HEK293T (cell line): ENCODE measurements at regions not wholly inside any gene's neighbourhood (a gene's known extent, or its start where the extent isn't known, plus 50 kb on each side); places are given as distances from the start of the nearest gene placed in this dataset.

ENCODE experiments used
- ARNT ChIP-seq: fragments of 450-650 bp; IDR thresholded peaks from 2 replicates; pipeline ENCODE4 v1.6.1; 2017; ENCODE audit warnings: mild to moderate bottlenecking
- FOXA1 ChIP-seq: fragments of 450-650 bp; IDR thresholded peaks from 2 replicates; pipeline ENCODE4 v1.6.1; 2016; ENCODE audit warnings: mild to moderate bottlenecking
- FOXM1 ChIP-seq: fragments of 450-650 bp; IDR thresholded peaks from 2 replicates; pipeline ENCODE4 v1.6.1; 2017; ENCODE audit warnings: mild to moderate bottlenecking, borderline replicate concordance
- HDGF ChIP-seq: fragments of 450-650 bp; IDR thresholded peaks from 2 replicates; pipeline ENCODE4 v1.6.1; 2017; ENCODE audit warnings: antibody characterized with exemption, borderline replicate concordance
- PKNOX1 ChIP-seq: fragments of 450-650 bp; IDR thresholded peaks from 2 replicates; pipeline ENCODE4 v1.6.1; 2016

DNA sequence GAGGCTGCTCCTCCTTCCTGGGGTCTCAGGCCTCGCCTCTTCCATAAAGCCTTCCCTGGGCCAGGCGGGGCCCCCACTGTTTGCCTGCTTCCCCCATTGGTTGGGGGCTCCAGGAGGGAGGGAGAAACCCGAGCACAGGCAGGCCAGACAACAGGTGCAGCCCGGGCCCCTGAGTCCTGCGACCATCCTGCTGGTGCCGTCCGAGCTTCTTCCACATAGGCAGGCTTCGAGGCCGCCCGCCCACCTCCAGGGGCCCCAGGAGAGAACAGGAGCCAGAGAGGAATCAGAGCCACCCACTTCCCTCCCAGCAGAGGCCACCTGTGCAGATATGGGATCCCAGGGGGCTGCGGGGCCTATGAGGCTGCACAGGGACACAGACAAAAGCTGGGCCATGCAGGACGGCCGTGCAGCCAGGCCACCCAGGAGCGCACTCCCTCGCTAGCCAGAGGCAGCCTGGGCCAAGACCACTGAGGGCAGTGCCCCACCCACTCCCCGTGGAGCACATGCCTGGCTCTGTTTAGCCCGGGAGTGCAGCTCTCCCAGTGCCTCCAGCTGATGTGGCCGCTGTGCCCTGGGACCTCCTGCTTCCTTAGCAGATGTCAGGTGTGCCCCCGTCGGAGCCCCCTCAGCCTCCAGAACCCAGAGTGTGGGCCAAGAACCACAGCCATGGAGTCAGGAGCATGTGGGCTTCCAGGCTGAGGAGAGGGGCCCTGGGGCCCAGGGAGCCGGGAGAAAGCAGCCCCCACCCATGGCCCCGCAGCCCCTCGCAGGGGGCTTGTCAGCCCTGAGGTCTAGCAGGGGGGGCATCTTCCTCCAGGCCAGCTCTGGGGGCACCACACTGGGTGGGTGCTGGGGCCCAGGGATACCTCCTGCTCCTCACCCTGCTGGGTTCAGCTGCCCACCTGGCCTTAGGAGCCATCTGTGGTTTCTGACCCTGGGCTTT is 59.9 kb upstream of the INPP5A start:
- TF ChIP-seq ARNT: no peak
- TF ChIP-seq HDGF: no peak
- no peak for TF ChIP-seq FOXM1
- TF ChIP-seq PKNOX1: no peak
- no peak for TF ChIP-seq FOXA1
